Trophoblast cell (in vitro differentiated cells and primary cell): ENCODE measurements at regions not wholly inside any gene's neighbourhood (a gene's known extent, or its start where the extent isn't known, plus 50 kb on each side); places are given as distances from the start of the nearest gene placed in this dataset.

Source experiments
- DNase-seq, 2 donors: peaks; one replicate each; pipeline ENCODE4 v3.0.0-alpha.2; 2016
- H2AFZ ChIP-seq: 2 replicates; pipeline ENCODE4 v1.6.1; 2013; ENCODE audit warnings: low read length, moderate library complexity, mild to moderate bottlenecking; ENCODE audit not compliant: insufficient read depth, poor library complexity
- H2AK5ac ChIP-seq: 2 replicates; pipeline ENCODE4 v1.6.1; 2013; ENCODE audit warnings: mild to moderate bottlenecking, low read length
- H2BK120ac ChIP-seq: 2 replicates; pipeline ENCODE4 v1.6.1; 2013; ENCODE audit warnings: low read length, mild to moderate bottlenecking, moderate library complexity; ENCODE audit not compliant: insufficient read depth, poor library complexity
- H2BK12ac ChIP-seq: 2 replicates; pipeline ENCODE4 v1.6.1; 2013; ENCODE audit warnings: mild to moderate bottlenecking, low read length, moderate library complexity
- H2BK5ac ChIP-seq: 2 replicates; pipeline ENCODE4 v1.6.1; 2013; ENCODE audit warnings: low read length, low read depth, moderate library complexity, mild to moderate bottlenecking; ENCODE audit not compliant: poor library complexity
- H3K14ac ChIP-seq: 2 replicates; pipeline ENCODE4 v1.6.1; 2013; ENCODE audit warnings: mild to moderate bottlenecking, low read length
- H3K18ac ChIP-seq: 2 replicates; pipeline ENCODE4 v1.6.1; 2013; ENCODE audit warnings: mild to moderate bottlenecking, low read length
- H3K23ac ChIP-seq: 2 replicates; pipeline ENCODE4 v1.6.1; 2013; ENCODE audit warnings: low read length
- H3K27ac ChIP-seq: 2 replicates; pipeline ENCODE4 v1.5.1; 2013; ENCODE audit warnings: low read depth, mild to moderate bottlenecking, inconsistent platforms, low read length, moderate library complexity
- H3K27me3 ChIP-seq: 2 replicates; pipeline ENCODE4 v1.6.1; 2013; ENCODE audit warnings: inconsistent platforms, mild to moderate bottlenecking, low read length, moderate library complexity; ENCODE audit not compliant: insufficient read depth
- H3K36me3 ChIP-seq, 2 experiments: 1 replicate in 1 of 2; 2 replicates in 1 of 2; pipeline ENCODE4 v1.6.1; 2013; ENCODE audit warnings: low read length in 2 of 2, mild to moderate bottlenecking in 2 of 2, moderate library complexity in 1 of 2; ENCODE audit not compliant: insufficient read depth in 2 of 2, control insufficient read depth in 1 of 2
- H3K4ac ChIP-seq: 2 replicates; pipeline ENCODE4 v1.6.1; 2013; ENCODE audit warnings: low read depth, mild to moderate bottlenecking, low read length, moderate library complexity
- H3K4me1 ChIP-seq, 2 experiments: 1 replicate in 1 of 2; 2 replicates in 1 of 2; pipeline ENCODE4 v1.6.1; 2013; ENCODE audit warnings: low read length in 2 of 2, mild to moderate bottlenecking in 2 of 2, moderate library complexity in 1 of 2; ENCODE audit not compliant: insufficient read depth in 2 of 2, control insufficient read depth in 1 of 2
- H3K4me2 ChIP-seq: 2 replicates; pipeline ENCODE4 v1.6.1; 2013; ENCODE audit warnings: inconsistent platforms, mild to moderate bottlenecking, low read length, moderate library complexity
- H3K4me3 ChIP-seq: 2 replicates; pipeline ENCODE4 v1.5.1; 2013; ENCODE audit warnings: mild to moderate bottlenecking, low read depth, low read length, inconsistent platforms
- H3K79me1 ChIP-seq: one replicate; pipeline ENCODE4 v1.6.1; 2013; ENCODE audit warnings: low read length
- H3K79me2 ChIP-seq: 2 replicates; pipeline ENCODE4 v1.6.1; 2013; ENCODE audit warnings: low read length, mild to moderate bottlenecking; ENCODE audit not compliant: control insufficient read depth, insufficient read depth, poor library complexity
- H3K9ac ChIP-seq: 2 replicates; pipeline ENCODE4 v1.6.1; 2013; ENCODE audit warnings: mild to moderate bottlenecking, low read length
- H3K9me3 ChIP-seq: 2 replicates; pipeline ENCODE4 v1.6.1; 2013; ENCODE audit warnings: low read depth, mild to moderate bottlenecking, control low read depth, inconsistent platforms, low read length; ENCODE audit not compliant: insufficient read depth
- H4K12ac ChIP-seq: 2 replicates; pipeline ENCODE4 v1.6.1; 2013; ENCODE audit warnings: low read depth, mild to moderate bottlenecking, low read length, moderate library complexity
- H4K8ac ChIP-seq: 2 replicates; pipeline ENCODE4 v1.6.1; 2013; ENCODE audit warnings: low read depth, mild to moderate bottlenecking, low read length, moderate library complexity
- H4K91ac ChIP-seq: one replicate; pipeline ENCODE4 v1.6.1; 2013; ENCODE audit warnings: low read depth, mild to moderate bottlenecking, low read length, moderate library complexity
- WGBS: extraction: QIAGEN DNeasy Blood & Tissue Kit; methylation state at CpG from one replicate; pipeline ENCODE4 v1.1.7; 2013; ENCODE audit warnings: missing lambda C conversion rate; ENCODE audit not compliant: insufficient read length, insufficient coverage; ENCODE audit errors: extremely low coverage; 5-methylcytosine and 5-hydroxymethylcytosine counted together

DNA sequence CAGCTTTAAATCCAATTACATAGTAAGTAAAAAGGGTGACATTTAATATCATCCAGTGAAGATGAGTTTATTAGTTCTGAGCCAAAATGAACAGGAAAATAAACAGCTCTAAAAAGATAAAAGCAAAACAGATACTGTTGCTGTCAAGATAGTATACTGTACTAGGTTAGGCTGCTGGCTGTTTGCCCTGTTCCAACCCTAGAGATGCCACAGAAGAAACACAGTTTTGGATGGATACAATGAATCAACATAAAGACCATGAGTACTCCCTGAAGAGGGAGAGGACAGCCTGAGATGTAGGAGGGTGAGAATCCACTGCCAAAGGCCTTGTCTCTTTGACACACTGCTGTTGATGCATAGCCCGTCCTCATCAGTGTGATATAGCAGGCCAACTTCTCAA is 1302.7 kb downstream of the EFNA5 start:
- H3K4me1 ChIP-seq, result no peaks in the 10 kb centered on the region
- WGBS, result no CpG with 5 or more reads among the region's 1 CpG
- H3K4me2 ChIP-seq, result no peak overlapping the region
- no peak overlapping the region for H3K4me3 ChIP-seq
- no peaks in the 10 kb centered on the region for H3K79me2 ChIP-seq
- no peak overlapping the region for H4K91ac ChIP-seq
- no peaks in the 10 kb centered on the region for H3K9me3 ChIP-seq
- H2BK120ac ChIP-seq, result no peak overlapping the region
- no peak overlapping the region for H3K14ac ChIP-seq
- no peak overlapping the region for H3K27ac ChIP-seq
- H3K27me3 ChIP-seq, result no peaks in the 10 kb centered on the region
- no peak overlapping the region for H2AFZ ChIP-seq
- no peak overlapping the region for H3K9ac ChIP-seq
- no peak for DNase-seq
- no peaks in the 10 kb centered on the region for H3K79me1 ChIP-seq
- H2BK5ac ChIP-seq, result no peak overlapping the region
- no peak overlapping the region for H3K4ac ChIP-seq
- H4K12ac ChIP-seq, result no peak overlapping the region
- no peaks in the 10 kb centered on the region for H3K36me3 ChIP-seq
- no peak overlapping the region for H3K18ac ChIP-seq
- no peak overlapping the region for H2AK5ac ChIP-seq
- no peak overlapping the region for H2BK12ac ChIP-seq
- no peak overlapping the region for H3K23ac ChIP-seq
- H4K8ac ChIP-seq, result no peak overlapping the region

GRCh38 chr5:106367281-106367680 is 1303.5 kb downstream of the EFNA5 start:
- no CpG with 5 or more reads among the region's 1 CpG for WGBS
- Histone ChIP-seq H3K4me2 (no peak overlapping the region), H3K79me1 (no peaks in the 10 kb centered on the region)

GRCh38 chr5:106363578-106363977 is 1307.2 kb downstream of the EFNA5 start:
- no peak overlapping the region for H3K18ac ChIP-seq
- no peak overlapping the region for H3K9ac ChIP-seq
- no peak overlapping the region for H2BK12ac ChIP-seq
- H3K36me3 ChIP-seq, result no peaks in the 10 kb centered on the region
- H3K4me3 ChIP-seq, result no peak overlapping the region
- H3K27me3 ChIP-seq, result no peaks in the 10 kb centered on the region
- H2BK120ac ChIP-seq, result no peak overlapping the region
- no peak overlapping the region for H3K14ac ChIP-seq
- no CpG with 5 or more reads among the region's 1 CpG for WGBS
- H3K79me1 ChIP-seq, result no peaks in the 10 kb centered on the region
- H3K4me1 ChIP-seq, result no peaks in the 10 kb centered on the region
- H3K9me3 ChIP-seq, result no peaks in the 10 kb centered on the region
- H3K79me2 ChIP-seq, result no peaks in the 10 kb centered on the region
- no peak overlapping the region for H2AFZ ChIP-seq
- DNase-seq, result no peak
- no peak overlapping the region for H3K4me2 ChIP-seq
- no peak overlapping the region for H4K91ac ChIP-seq
- no peak overlapping the region for H2AK5ac ChIP-seq
- H2BK5ac ChIP-seq, result no peak overlapping the region
- no peak overlapping the region for H3K23ac ChIP-seq
- no peak overlapping the region for H4K12ac ChIP-seq
- no peak overlapping the region for H4K8ac ChIP-seq
- no peak overlapping the region for H3K27ac ChIP-seq
- no peak overlapping the region for H3K4ac ChIP-seq

More at GRCh38 chr5:106367281-106367680, 1303.5 kb downstream of the EFNA5 start:
- Histone ChIP-seq H3K27me3 (no peaks in the 10 kb centered on the region), H2BK120ac (no peak overlapping the region), H3K9ac (no peak overlapping the region), H3K9me3 (no peaks in the 10 kb centered on the region), H3K14ac (no peak overlapping the region), H2BK5ac (no peak overlapping the region), H4K91ac (no peak overlapping the region), H3K4ac (no peak overlapping the region), H3K4me1 (no peaks in the 10 kb centered on the region), H3K18ac (no peak overlapping the region), H3K36me3 (no peaks in the 10 kb centered on the region), H3K23ac (no peak overlapping the region), H4K8ac (no peak overlapping the region), H3K4me3 (no peak overlapping the region), H2BK12ac (no peak overlapping the region), H2AK5ac (no peak overlapping the region), H3K27ac (no peak overlapping the region), H4K12ac (no peak overlapping the region), H2AFZ (no peak overlapping the region), H3K79me2 (no peaks in the 10 kb centered on the region)
- no peak for DNase-seq

- no CpG with 5 or more reads among the region's 1 CpG for WGBS
- DNase-seq, result no peak
These were observed 1308.8 kb downstream of the EFNA5 start for GRCh38 chr5:106361905-106362304.

More at GRCh38 chr5:106361905-106362304, 1308.8 kb downstream of the EFNA5 start:
- H3K27ac ChIP-seq, result no peak overlapping the region
- H3K23ac ChIP-seq, result no peak overlapping the region
- no peaks in the 10 kb centered on the region for H3K4me1 ChIP-seq
- no peaks in the 10 kb centered on the region for H3K79me1 ChIP-seq
- no peak overlapping the region for H2BK120ac ChIP-seq
- no peak overlapping the region for H4K8ac ChIP-seq
- H2BK12ac ChIP-seq, result no peak overlapping the region
- H3K14ac ChIP-seq, result no peak overlapping the region
- H3K36me3 ChIP-seq, result no peaks in the 10 kb centered on the region
- H3K4me3 ChIP-seq, result no peak overlapping the region
- H3K18ac ChIP-seq, result no peak overlapping the region
- no peak overlapping the region for H4K91ac ChIP-seq
- H2AK5ac ChIP-seq, result no peak overlapping the region
- H3K79me2 ChIP-seq, result no peaks in the 10 kb centered on the region
- H4K12ac ChIP-seq, result no peak overlapping the region
- no peaks in the 10 kb centered on the region for H3K9me3 ChIP-seq
- no peaks in the 10 kb centered on the region for H3K27me3 ChIP-seq
- H2BK5ac ChIP-seq, result no peak overlapping the region
- no peak overlapping the region for H3K9ac ChIP-seq
- H3K4ac ChIP-seq, result no peak overlapping the region
- H3K4me2 ChIP-seq, result no peak overlapping the region
- no peak overlapping the region for H2AFZ ChIP-seq
